ENCODE measurements at regions not wholly inside any gene's neighbourhood (a gene's known extent, or its start where the extent isn't known, plus 50 kb on each side); places are given as distances from the start of the nearest gene placed in this dataset.
"Not testable (repeated sequence)": the region's sequence is repeated elsewhere in the genome, so short reads cannot be mapped to it uniquely, and the experiment has no call there.

- Histone ChIP-seq H3K27me3 (ENCODE audit: low read depth, low read length) (no peaks in the 10 kb centered on the region), H3K36me3 (replicated peaks; ENCODE audit: low read depth, low read length) (no peaks in the 10 kb centered on the region), H3K9me3 (ENCODE audit: insufficient read depth, low read length) (no peaks in the 10 kb centered on the region), H3K4me2 (ENCODE audit: low read length) (no peak overlapping the region), H3K9ac (ENCODE audit: low read length) (no peak overlapping the region), H3K4me1 (ENCODE audit: low read length) (no peaks in the 10 kb centered on the region), H4K20me1 (ENCODE audit: insufficient read depth, low read length) (no peaks in the 10 kb centered on the region), H2AFZ (ENCODE audit: low read depth, low read length) (no peak overlapping the region), H3K27ac (ENCODE audit: low read length) (no peak overlapping the region), H3K79me2 (ENCODE audit: low read length) (no peaks in the 10 kb centered on the region), H3K4me3 (ENCODE audit: low read length) (no peak overlapping the region)
- TF ChIP-seq EZH2phosphoT487 (IDR thresholded peaks at IDR 0.05; ENCODE audit: low read depth) (no peak), CTCF (IDR thresholded peaks at IDR 0.05; ENCODE audit: low read depth, low read length) (no peak)
These were observed 515.1 kb downstream of the RPL10L start for GRCh38 chr14:46136456-46136855.

GRCh38 chr14:46108228-46108627 is 543.4 kb downstream of the RPL10L start:
- Histone ChIP-seq H3K9me3 (ENCODE audit: insufficient read depth, low read length) (no peaks in the 10 kb centered on the region), H2AFZ (ENCODE audit: low read depth, low read length) (no peak overlapping the region), H3K9ac (ENCODE audit: low read length) (no peak overlapping the region), H3K27me3 (ENCODE audit: low read depth, low read length) (no peaks in the 10 kb centered on the region), H3K36me3 (replicated peaks; ENCODE audit: low read depth, low read length) (no peaks in the 10 kb centered on the region), H3K4me2 (ENCODE audit: low read length) (no peak overlapping the region), H3K79me2 (ENCODE audit: low read length) (no peaks in the 10 kb centered on the region), H3K27ac (ENCODE audit: low read length) (no peak overlapping the region), H4K20me1 (ENCODE audit: insufficient read depth, low read length) (no peaks in the 10 kb centered on the region), H3K4me1 (ENCODE audit: low read length) (no peaks in the 10 kb centered on the region), H3K4me3 (ENCODE audit: low read length) (no peak overlapping the region)
- TF ChIP-seq CTCF (IDR thresholded peaks at IDR 0.05; ENCODE audit: low read depth, low read length) = no peak
- TF ChIP-seq EZH2phosphoT487 (IDR thresholded peaks at IDR 0.05; ENCODE audit: low read depth) = no peak

- not testable (repeated sequence) for H3K4me3 ChIP-seq (ENCODE audit: low read length); H3K4me2 ChIP-seq (ENCODE audit: low read length); H3K36me3 ChIP-seq (replicated peaks; ENCODE audit: low read depth, low read length)
These were observed 550.7 kb downstream of the RPL10L start for GRCh38 chr14:46100901-46101300.

GRCh38 chr14:46091819-46092218 is 559.8 kb downstream of the RPL10L start:
- TF ChIP-seq CTCF (IDR thresholded peaks at IDR 0.05; ENCODE audit: low read depth, low read length) (no peak), EZH2phosphoT487 (IDR thresholded peaks at IDR 0.05; ENCODE audit: low read depth) (no peak)
- H4K20me1 ChIP-seq (ENCODE audit: insufficient read depth, low read length) = no peaks in the 10 kb centered on the region
- no peak overlapping the region for H3K27ac ChIP-seq (ENCODE audit: low read length)
- H3K27me3 ChIP-seq (ENCODE audit: low read depth, low read length) = no peaks in the 10 kb centered on the region
- no peaks in the 10 kb centered on the region for H3K79me2 ChIP-seq (ENCODE audit: low read length)
- H3K9me3 ChIP-seq (ENCODE audit: insufficient read depth, low read length) = no peaks in the 10 kb centered on the region
- no peak overlapping the region for H3K4me2 ChIP-seq (ENCODE audit: low read length)
- H3K4me1 ChIP-seq (ENCODE audit: low read length) = no peaks in the 10 kb centered on the region
- H3K36me3 ChIP-seq (replicated peaks; ENCODE audit: low read depth, low read length) = no peaks in the 10 kb centered on the region
- H3K9ac ChIP-seq (ENCODE audit: low read length) = no peak overlapping the region
- H2AFZ ChIP-seq (ENCODE audit: low read depth, low read length) = no peak overlapping the region
- no peak overlapping the region for H3K4me3 ChIP-seq (ENCODE audit: low read length)

More at GRCh38 chr14:46100901-46101300, 550.7 kb downstream of the RPL10L start:
- H3K9ac ChIP-seq (ENCODE audit: low read length); H2AFZ ChIP-seq (ENCODE audit: low read depth, low read length); H3K4me1 ChIP-seq (ENCODE audit: low read length); H3K27me3 ChIP-seq (ENCODE audit: low read depth, low read length); H4K20me1 ChIP-seq (ENCODE audit: insufficient read depth, low read length); H3K9me3 ChIP-seq (ENCODE audit: insufficient read depth, low read length); H3K79me2 ChIP-seq (ENCODE audit: low read length); H3K27ac ChIP-seq (ENCODE audit: low read length): not testable (repeated sequence)

GRCh38 chr14:46087604-46088003 is 564.0 kb downstream of the RPL10L start:
- no peaks in the 10 kb centered on the region for H3K79me2 ChIP-seq (ENCODE audit: low read length)

More at GRCh38 chr14:46087604-46088003, 564.0 kb downstream of the RPL10L start:
- no peaks in the 10 kb centered on the region for H3K4me1 ChIP-seq (ENCODE audit: low read length)
- H3K9ac ChIP-seq (ENCODE audit: low read length) = no peak overlapping the region
- no peak overlapping the region for H3K27ac ChIP-seq (ENCODE audit: low read length)
- H3K4me3 ChIP-seq (ENCODE audit: low read length) = no peak overlapping the region
- H3K36me3 ChIP-seq (replicated peaks; ENCODE audit: low read depth, low read length) = no peaks in the 10 kb centered on the region
- no peaks in the 10 kb centered on the region for H4K20me1 ChIP-seq (ENCODE audit: insufficient read depth, low read length)
- no peaks in the 10 kb centered on the region for H3K27me3 ChIP-seq (ENCODE audit: low read depth, low read length)
- H3K9me3 ChIP-seq (ENCODE audit: insufficient read depth, low read length) = no peaks in the 10 kb centered on the region
- no peak overlapping the region for H3K4me2 ChIP-seq (ENCODE audit: low read length)
- no peak overlapping the region for H2AFZ ChIP-seq (ENCODE audit: low read depth, low read length)
- TF ChIP-seq EZH2phosphoT487 (IDR thresholded peaks at IDR 0.05; ENCODE audit: low read depth) (no peak), CTCF (IDR thresholded peaks at IDR 0.05; ENCODE audit: low read depth, low read length) (no peak)

Measured in OCI-LY3 (cell line).